ENCODE measurements at regions not wholly inside any gene's neighbourhood (a gene's known extent, or its start where the extent isn't known, plus 50 kb on each side); places are given as distances from the start of the nearest gene placed in this dataset.

- Mint-ChIP-seq H3K4me3 (no peak overlapping the region), H3K36me3 (ENCODE audit: low read depth) (no peaks in the 10 kb centered on the region), H3K9me3 (no peaks in the 10 kb centered on the region), H3K27me3 (ENCODE audit: low read depth) (no peaks in the 10 kb centered on the region), H3K4me1 (ENCODE audit: low read depth) (peaks cover 2% of the 10 kb centered on the region), H3K27ac (no peak overlapping the region)
- CTCF ChIA-PET: interaction anchor here (1.1 kb wide), 1 partner anchor 571 kb away, joined by 3 read pairs; no protein-coding TSS in a partner anchor
- DNase-seq: peak; percentile 18
- intact Hi-C loops (cut with micrococcal nuclease): no loop called here
These were observed 445.1 kb upstream of the ZMIZ1 start for GRCh38 chr10:78623578-78624215.

GRCh38 chr10:78624791-78625190, 444.0 kb upstream of the ZMIZ1 start:
- no peak overlapping the region for H3K4me3 Mint-ChIP-seq
- H3K9me3 Mint-ChIP-seq: no peaks in the 10 kb centered on the region
- H3K4me1 Mint-ChIP-seq (ENCODE audit: low read depth): peaks cover 2% of the 10 kb centered on the region
- no peak for DNase-seq
- H3K36me3 Mint-ChIP-seq (ENCODE audit: low read depth): no peaks in the 10 kb centered on the region
- intact Hi-C loops (cut with micrococcal nuclease): no loop called here
- no peaks in the 10 kb centered on the region for H3K27me3 Mint-ChIP-seq (ENCODE audit: low read depth)
- CTCF ChIA-PET: interaction anchor here (1.1 kb wide), 1 partner anchor 570 kb away, joined by 3 read pairs; no protein-coding TSS in a partner anchor
- no peak overlapping the region for H3K27ac Mint-ChIP-seq

GRCh38 chr10:78626471-78626870, 442.3 kb upstream of the ZMIZ1 start:
- CTCF ChIA-PET: interaction anchor here (0.9 kb wide), 1 partner anchor 9 kb away, joined by 3 read pairs; no protein-coding TSS in a partner anchor
- H3K27ac Mint-ChIP-seq: no peak overlapping the region
- no peaks in the 10 kb centered on the region for H3K9me3 Mint-ChIP-seq
- H3K36me3 Mint-ChIP-seq (ENCODE audit: low read depth): no peaks in the 10 kb centered on the region
- DNase-seq: no peak
- intact Hi-C loops (cut with micrococcal nuclease): no loop called here
- no peak overlapping the region for H3K4me3 Mint-ChIP-seq
- H3K27me3 Mint-ChIP-seq (ENCODE audit: low read depth): no peaks in the 10 kb centered on the region
- H3K4me1 Mint-ChIP-seq (ENCODE audit: low read depth): peaks cover 4% of the 10 kb centered on the region

- Mint-ChIP-seq H3K4me1 (ENCODE audit: low read depth) (peaks cover 4% of the 10 kb centered on the region), H3K36me3 (ENCODE audit: low read depth) (no peaks in the 10 kb centered on the region), H3K9me3 (no peaks in the 10 kb centered on the region), H3K4me3 (no peak overlapping the region), H3K27me3 (ENCODE audit: low read depth) (no peaks in the 10 kb centered on the region), H3K27ac (no peak overlapping the region)
- CTCF ChIA-PET: no interaction called here
- no peak for DNase-seq
- intact Hi-C loops (cut with micrococcal nuclease): no loop called here
These were observed 441.4 kb upstream of the ZMIZ1 start for GRCh38 chr10:78627254-78627795.

GRCh38 chr10:78628976-78629375, 439.8 kb upstream of the ZMIZ1 start:
- CTCF ChIA-PET: no interaction called here
- Mint-ChIP-seq H3K4me1 (ENCODE audit: low read depth) (peaks cover 2% of the 10 kb centered on the region), H3K9me3 (no peaks in the 10 kb centered on the region), H3K27me3 (ENCODE audit: low read depth) (no peaks in the 10 kb centered on the region), H3K36me3 (ENCODE audit: low read depth) (no peaks in the 10 kb centered on the region), H3K4me3 (no peak overlapping the region), H3K27ac (no peak overlapping the region)
- intact Hi-C loops (cut with micrococcal nuclease): no loop called here
- DNase-seq: no peak

- H3K36me3 Mint-ChIP-seq (ENCODE audit: low read depth): no peaks in the 10 kb centered on the region
- H3K4me3 Mint-ChIP-seq: no peak overlapping the region
- peak overlapping the region; percentile 23 for H3K27ac Mint-ChIP-seq
- CTCF ChIA-PET: no interaction called here
- peaks cover 2% of the 10 kb centered on the region for H3K4me1 Mint-ChIP-seq (ENCODE audit: low read depth)
- H3K27me3 Mint-ChIP-seq (ENCODE audit: low read depth): no peaks in the 10 kb centered on the region
- intact Hi-C loops (cut with micrococcal nuclease): no loop called here
- no peaks in the 10 kb centered on the region for H3K9me3 Mint-ChIP-seq
- DNase-seq: no peak
These were observed 439.0 kb upstream of the ZMIZ1 start for GRCh38 chr10:78629773-78630172.

GRCh38 chr10:78630944-78631838, 437.6 kb upstream of the ZMIZ1 start:
- Mint-ChIP-seq H3K27ac (no peak overlapping the region), H3K4me3 (no peak overlapping the region), H3K36me3 (ENCODE audit: low read depth) (no peaks in the 10 kb centered on the region), H3K4me1 (ENCODE audit: low read depth) (peaks cover 2% of the 10 kb centered on the region), H3K27me3 (ENCODE audit: low read depth) (no peaks in the 10 kb centered on the region), H3K9me3 (no peaks in the 10 kb centered on the region)
- CTCF ChIA-PET: no interaction called here
- peak; percentile 28 for DNase-seq
- intact Hi-C loops (cut with micrococcal nuclease): no loop called here

- Mint-ChIP-seq H3K27me3 (ENCODE audit: low read depth) (no peaks in the 10 kb centered on the region), H3K4me3 (no peak overlapping the region), H3K9me3 (no peaks in the 10 kb centered on the region), H3K36me3 (ENCODE audit: low read depth) (no peaks in the 10 kb centered on the region), H3K4me1 (ENCODE audit: low read depth) (peaks cover 2% of the 10 kb centered on the region), H3K27ac (peak overlapping the region; percentile 4)
- intact Hi-C loops (cut with micrococcal nuclease): no loop called here
- DNase-seq: no peak
- CTCF ChIA-PET: no interaction called here
These were observed 434.4 kb upstream of the ZMIZ1 start for GRCh38 chr10:78634389-78634815.

- intact Hi-C loops (cut with micrococcal nuclease): no loop called here
These were observed 433.9 kb upstream of the ZMIZ1 start for GRCh38 chr10:78634835-78635234.

GRCh38 chr10:78639629-78640028, 429.1 kb upstream of the ZMIZ1 start:
- intact Hi-C loops (cut with micrococcal nuclease): no loop called here
- no peak for DNase-seq
- no peaks in the 10 kb centered on the region for H3K27me3 Mint-ChIP-seq (ENCODE audit: low read depth)
- no peaks in the 10 kb centered on the region for H3K36me3 Mint-ChIP-seq (ENCODE audit: low read depth)
- H3K9me3 Mint-ChIP-seq: peaks cover 2% of the 10 kb centered on the region
- no peaks in the 10 kb centered on the region for H3K4me1 Mint-ChIP-seq (ENCODE audit: low read depth)
- no peak overlapping the region for H3K4me3 Mint-ChIP-seq
- CTCF ChIA-PET: no interaction called here
- H3K27ac Mint-ChIP-seq: no peak overlapping the region

More at GRCh38 chr10:78634835-78635234, 433.9 kb upstream of the ZMIZ1 start:
- Mint-ChIP-seq H3K27ac (no peak overlapping the region), H3K36me3 (ENCODE audit: low read depth) (no peaks in the 10 kb centered on the region), H3K4me3 (no peak overlapping the region), H3K4me1 (ENCODE audit: low read depth) (peaks cover 2% of the 10 kb centered on the region), H3K9me3 (no peaks in the 10 kb centered on the region), H3K27me3 (ENCODE audit: low read depth) (no peaks in the 10 kb centered on the region)
- CTCF ChIA-PET: no interaction called here
- DNase-seq: no peak

- H3K27ac Mint-ChIP-seq: no peak overlapping the region
- no peaks in the 10 kb centered on the region for H3K4me1 Mint-ChIP-seq (ENCODE audit: low read depth)
- DNase-seq: no peak
- no peaks in the 10 kb centered on the region for H3K27me3 Mint-ChIP-seq (ENCODE audit: low read depth)
- intact Hi-C loops (cut with micrococcal nuclease): no loop called here
- peaks cover 6% of the 10 kb centered on the region for H3K9me3 Mint-ChIP-seq
- H3K4me3 Mint-ChIP-seq: no peak overlapping the region
- CTCF ChIA-PET: interaction anchor here (1.9 kb wide), 1 partner anchor 24 kb away, joined by 5 read pairs; no protein-coding TSS in a partner anchor
- no peaks in the 10 kb centered on the region for H3K36me3 Mint-ChIP-seq (ENCODE audit: low read depth)
These were observed 427.8 kb upstream of the ZMIZ1 start for GRCh38 chr10:78640796-78641636.

- Mint-ChIP-seq H3K36me3 (ENCODE audit: low read depth) (no peaks in the 10 kb centered on the region), H3K4me3 (no peak overlapping the region), H3K27ac (no peak overlapping the region), H3K4me1 (ENCODE audit: low read depth) (no peaks in the 10 kb centered on the region), H3K9me3 (peaks cover 6% of the 10 kb centered on the region), H3K27me3 (ENCODE audit: low read depth) (no peaks in the 10 kb centered on the region)
- intact Hi-C loops (cut with micrococcal nuclease): no loop called here
- no peak for DNase-seq
- CTCF ChIA-PET: interaction anchor here (1.1 to 1.9 kb wide), 2 partner anchors 16 to 23 kb away, joined by 3 to 5 read pairs; no protein-coding TSS in a partner anchor
These were observed 427.1 kb upstream of the ZMIZ1 start for GRCh38 chr10:78641693-78642092.

Data from activated naive CD4-positive, alpha-beta T cell treated with anti-CD3 and anti-CD28 coated beads for 36 hours (primary cell).